Keratinocyte (primary cell): ENCODE measurements at regions not wholly inside any gene's neighbourhood (a gene's known extent, or its start where the extent isn't known, plus 50 kb on each side); places are given as distances from the start of the nearest gene placed in this dataset.
"Not testable (repeated sequence)": the region's sequence is repeated elsewhere in the genome, so short reads cannot be mapped to it uniquely, and the experiment has no call there.

Source experiments
- DNase-seq: peaks from one replicate; pipeline ENCODE4 v3.0.0-alpha.2; 2011; ENCODE audit warnings: low read depth, missing footprints, low spot score
- FAIRE-seq: peaks from 2 replicates; lab custom pipeline; 2011; peaks lifted over from hg19 to GRCh38; lab: Jason Lieb, UNC
- H2AFZ ChIP-seq: 2 replicates; pipeline ENCODE4 v1.6.0; 2012; ENCODE audit warnings: low read length, control low read depth, inconsistent platforms; ENCODE audit not compliant: control insufficient read depth
- H3K27ac ChIP-seq: 2 replicates; pipeline ENCODE4 v1.5.1; 2011; ENCODE audit warnings: low read length; ENCODE audit not compliant: control insufficient read depth, insufficient read depth
- H3K27me3 ChIP-seq: 3 replicates; pipeline ENCODE4 v1.6.0; 2011; ENCODE audit warnings: low read length; ENCODE audit not compliant: control insufficient read depth, insufficient read depth; ENCODE audit errors: extremely low read depth
- H3K36me3 ChIP-seq, 2 experiments: 2 replicates in 1 of 2; 3 replicates in 1 of 2; pipeline ENCODE4 v1.5.1; 2011; ENCODE audit warnings: low read length in 2 of 2, mild to moderate bottlenecking in 1 of 2; ENCODE audit not compliant: control insufficient read depth in 2 of 2, insufficient read depth in 2 of 2; ENCODE audit errors: extremely low read depth in 1 of 2
- H3K4me1 ChIP-seq: 3 replicates; pipeline ENCODE4 v1.5.1; 2011; ENCODE audit warnings: low read length; ENCODE audit not compliant: control insufficient read depth, insufficient read depth; ENCODE audit errors: extremely low read depth
- H3K4me2 ChIP-seq: 3 replicates; pipeline ENCODE4 v1.6.0; 2011; ENCODE audit warnings: low read depth, low read length; ENCODE audit not compliant: control insufficient read depth, insufficient read depth; ENCODE audit errors: extremely low read depth
- H3K4me3 ChIP-seq, 3 experiments: fragments of 200-600 bp in 1 of 3; sonication (generic) in 1 of 3; 2 replicates in 2 of 3; 3 replicates in 1 of 3; pipeline ENCODE4 v1.5.1; 2011 to 2016; ENCODE audit warnings: low read length in 3 of 3, mild to moderate bottlenecking in 3 of 3, control low read depth in 2 of 3, inconsistent platforms in 1 of 3, low read depth in 1 of 3, mixed read lengths in 1 of 3, mixed run types in 1 of 3, moderate library complexity in 1 of 3; ENCODE audit not compliant: control insufficient read depth in 2 of 3, insufficient read depth in 2 of 3; ENCODE audit errors: extremely low read depth in 1 of 3
- H3K79me2 ChIP-seq: 2 replicates; pipeline ENCODE4 v1.6.0; 2012; ENCODE audit warnings: low read length; ENCODE audit not compliant: control insufficient read depth, insufficient read depth
- H3K9ac ChIP-seq: 3 replicates; pipeline ENCODE4 v1.6.0; 2011; ENCODE audit warnings: low read length; ENCODE audit not compliant: control insufficient read depth, insufficient read depth; ENCODE audit errors: extremely low read depth
- H3K9me1 ChIP-seq: 3 replicates; pipeline ENCODE4 v1.6.0; 2011; ENCODE audit warnings: low read length; ENCODE audit not compliant: control insufficient read depth, insufficient read depth; ENCODE audit errors: extremely low read depth
- H3K9me3 ChIP-seq: 2 replicates; pipeline ENCODE4 v1.5.1; 2012; ENCODE audit warnings: low read depth, low read length; ENCODE audit not compliant: control insufficient read depth
- H4K20me1 ChIP-seq: 3 replicates; pipeline ENCODE4 v1.6.0; 2011; ENCODE audit warnings: low read length; ENCODE audit not compliant: control insufficient read depth, insufficient read depth; ENCODE audit errors: extremely low read depth
- EZH2 ChIP-seq: IDR thresholded peaks from one replicate; pipeline ENCODE4 v1.6.1; 2012; ENCODE audit warnings: inconsistent platforms, mild to moderate bottlenecking, low read length, moderate library complexity
- dilution Hi-C: fragments of 300-500 bp; cut with MboI; formaldehyde crosslinking; loops from one replicate; pipeline ENCODE4 v1.7.0; 2020; ENCODE audit warnings: low sequenced_read_pairs; ENCODE audit not compliant: extremely low pct_ligation_motif_present
- TF ChIP-seq, protein P1 (sequence below), 3 experiments: IDR thresholded peaks in 1 of 3; conservative IDR thresholded peaks in 1 of 3; optimal IDR thresholded peaks in 1 of 3; 2 replicates in 2 of 3; 3 replicates in 1 of 3; pipeline versions ENCODE3 to v1.5.1; 2011; ENCODE audit warnings: low read length in 3 of 3, mild to moderate bottlenecking in 3 of 3, moderate library complexity in 2 of 3, control low read depth in 1 of 3, inconsistent platforms in 1 of 3; ENCODE audit not compliant: insufficient read depth in 2 of 3; ENCODE audit errors: extremely low read depth in 1 of 3

DNA sequence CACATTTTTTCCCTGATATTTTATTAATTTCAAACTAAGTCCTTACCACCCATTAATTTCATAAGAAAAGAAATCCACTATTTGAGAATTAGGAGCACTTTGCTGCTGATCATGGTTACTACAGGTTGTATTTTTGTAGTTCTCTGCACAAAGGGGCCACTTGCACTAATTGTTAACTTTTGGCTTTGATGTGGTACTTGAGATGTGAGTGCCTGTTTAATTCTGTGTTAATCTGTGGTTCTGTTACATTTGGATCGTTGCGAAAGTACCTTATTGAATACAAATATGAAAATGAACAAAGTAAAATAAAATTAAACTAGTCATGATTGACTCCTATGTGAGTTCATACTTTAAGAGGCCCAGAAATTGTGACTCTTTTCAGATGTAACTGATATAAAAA is 374.9 kb upstream of the RGS6 start:
- Histone ChIP-seq H3K36me3 (peaks cover 0 to 2% of the 10 kb centered on the region in 2 experiments), H2AFZ (no peak overlapping the region), H3K27me3 (no peaks in the 10 kb centered on the region), H4K20me1 (no peaks in the 10 kb centered on the region), H3K9ac (no peak overlapping the region), H3K4me2 (no peak overlapping the region), H3K9me1 (no peaks in the 10 kb centered on the region), H3K4me3 (no peak overlapping the region), H3K79me2 (no peaks in the 10 kb centered on the region), H3K4me1 (peaks cover 3% of the 10 kb centered on the region), H3K9me3 (no peaks in the 10 kb centered on the region), H3K27ac (no peak overlapping the region)
- dilution Hi-C loops = no loop called here
- FAIRE-seq (no peak), DNase-seq (no peak)
- TF ChIP-seq, protein P1, sequence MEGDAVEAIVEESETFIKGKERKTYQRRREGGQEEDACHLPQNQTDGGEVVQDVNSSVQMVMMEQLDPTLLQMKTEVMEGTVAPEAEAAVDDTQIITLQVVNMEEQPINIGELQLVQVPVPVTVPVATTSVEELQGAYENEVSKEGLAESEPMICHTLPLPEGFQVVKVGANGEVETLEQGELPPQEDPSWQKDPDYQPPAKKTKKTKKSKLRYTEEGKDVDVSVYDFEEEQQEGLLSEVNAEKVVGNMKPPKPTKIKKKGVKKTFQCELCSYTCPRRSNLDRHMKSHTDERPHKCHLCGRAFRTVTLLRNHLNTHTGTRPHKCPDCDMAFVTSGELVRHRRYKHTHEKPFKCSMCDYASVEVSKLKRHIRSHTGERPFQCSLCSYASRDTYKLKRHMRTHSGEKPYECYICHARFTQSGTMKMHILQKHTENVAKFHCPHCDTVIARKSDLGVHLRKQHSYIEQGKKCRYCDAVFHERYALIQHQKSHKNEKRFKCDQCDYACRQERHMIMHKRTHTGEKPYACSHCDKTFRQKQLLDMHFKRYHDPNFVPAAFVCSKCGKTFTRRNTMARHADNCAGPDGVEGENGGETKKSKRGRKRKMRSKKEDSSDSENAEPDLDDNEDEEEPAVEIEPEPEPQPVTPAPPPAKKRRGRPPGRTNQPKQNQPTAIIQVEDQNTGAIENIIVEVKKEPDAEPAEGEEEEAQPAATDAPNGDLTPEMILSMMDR (optimal IDR thresholded peaks at IDR 0.05 in 1 of 3, IDR thresholded peaks at IDR 0.05 in 1 of 3, conservative IDR thresholded peaks at IDR 0.05 in 1 of 3; ENCODE audit: extremely low read depth in 1 of 3, insufficient read depth in 2 of 3, low read length in 3 of 3) = no peak
- TF ChIP-seq EZH2 = no peak

DNA sequence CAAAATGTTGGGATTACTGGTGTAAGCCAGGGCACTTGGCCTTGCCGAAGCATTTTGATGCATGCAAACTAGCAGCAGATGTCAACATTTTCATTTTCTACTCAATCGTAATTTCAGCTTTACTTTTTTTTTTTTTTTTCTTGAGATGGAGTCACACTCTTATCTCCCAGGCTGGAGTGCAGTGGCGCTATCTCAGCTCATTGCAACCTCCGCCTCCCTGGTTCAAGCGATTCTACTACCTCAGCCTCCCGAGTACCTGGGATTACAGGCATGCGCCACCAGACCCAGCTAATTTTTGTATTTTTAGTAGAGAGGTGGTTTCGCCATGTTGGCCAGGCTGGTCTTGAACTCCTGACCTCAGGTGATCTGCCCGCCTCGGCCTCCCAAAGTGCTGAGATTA is 373.3 kb upstream of the RGS6 start:
- H3K9me1 ChIP-seq, H3K4me1 ChIP-seq, H3K27me3 ChIP-seq, H3K79me2 ChIP-seq, H2AFZ ChIP-seq, H3K36me3 ChIP-seq, H3K4me2 ChIP-seq, H4K20me1 ChIP-seq, H3K27ac ChIP-seq, H3K4me3 ChIP-seq, H3K9ac ChIP-seq, H3K9me3 ChIP-seq, FAIRE-seq, DNase-seq, dilution Hi-C loops: not testable (repeated sequence)

DNA sequence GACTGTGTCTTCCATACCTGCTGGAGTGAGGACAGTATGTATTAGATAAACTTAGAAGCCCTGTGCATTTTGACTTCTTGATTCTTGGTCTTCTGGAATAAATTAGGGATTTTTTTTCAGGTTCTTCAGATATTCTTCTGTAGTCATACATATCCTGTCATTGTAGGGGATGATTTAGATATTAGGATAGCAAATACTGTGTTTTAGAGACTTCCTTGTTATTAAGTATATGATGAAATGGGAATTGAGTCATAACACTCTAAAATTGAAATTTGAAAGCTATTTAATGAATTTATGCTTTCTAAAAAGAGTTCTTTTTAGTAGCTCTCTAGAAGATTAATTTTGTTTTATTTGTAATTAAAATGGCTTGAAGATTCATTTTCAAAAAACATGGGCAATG is 371.5 kb upstream of the RGS6 start:
- Histone ChIP-seq H3K9me1 (no peaks in the 10 kb centered on the region), H3K4me2 (no peak overlapping the region), H2AFZ (no peak overlapping the region), H3K4me1 (peaks cover 8% of the 10 kb centered on the region), H3K4me3 (no peak overlapping the region), H3K9ac (no peak overlapping the region), H3K9me3 (no peaks in the 10 kb centered on the region), H4K20me1 (no peaks in the 10 kb centered on the region), H3K27ac (no peak overlapping the region), H3K79me2 (no peaks in the 10 kb centered on the region), H3K27me3 (no peaks in the 10 kb centered on the region), H3K36me3 (peaks cover 0 to 2% of the 10 kb centered on the region in 2 experiments)
- DNase-seq (no peak), FAIRE-seq (no peak)
- no peak for TF ChIP-seq EZH2
- TF ChIP-seq, protein P1 (optimal IDR thresholded peaks at IDR 0.05 in 1 of 3, IDR thresholded peaks at IDR 0.05 in 1 of 3, conservative IDR thresholded peaks at IDR 0.05 in 1 of 3; ENCODE audit: extremely low read depth in 1 of 3, insufficient read depth in 2 of 3, low read length in 3 of 3) = no peak
- dilution Hi-C loops = no loop called here
